ENCODE measurements at regions not wholly inside any gene's neighbourhood (a gene's known extent, or its start where the extent isn't known, plus 50 kb on each side); places are given as distances from the start of the nearest gene placed in this dataset.

GRCh38 chr2:194343167-194343566, 1313.9 kb upstream of the SLC39A10 start:
- H4K5ac ChIP-seq (ENCODE audit: insufficient read length, low read depth, low read length), result no peak overlapping the region
- H2AK5ac ChIP-seq (ENCODE audit: low read depth, low read length), result no peak overlapping the region
- ChIA-PET POLR2A (ENCODE audit: partially characterized antibody) (no interaction called here), CTCF (ENCODE audit: partially characterized antibody) (interaction anchor here (0.6 kb wide), 1 partner anchor 25 kb away, joined by 3 read pairs; no protein-coding TSS in a partner anchor)
- H3K4ac ChIP-seq (replicated peaks; ENCODE audit: insufficient read length, low read depth, low read length), result no peak overlapping the region
- H3K18ac ChIP-seq (ENCODE audit: extremely low read depth, low read length), result no peak overlapping the region
- no peak overlapping the region for H3K4me3 ChIP-seq (ENCODE audit: extremely low read depth in 1 of 4, insufficient read depth in 2 of 4, low read depth in 3 of 4, low read length in 4 of 4)
- no peak overlapping the region for H2AFZ ChIP-seq (ENCODE audit: low read length)
- H3K14ac ChIP-seq (ENCODE audit: insufficient read length), result no peak overlapping the region
- no peak overlapping the region for H2BK20ac ChIP-seq (ENCODE audit: low read length)
- H2BK5ac ChIP-seq (ENCODE audit: low read depth, low read length), result no peak overlapping the region
- H3K27me3 ChIP-seq (replicated peaks in 1 of 4; ENCODE audit: control insufficient read depth in 3 of 4, extremely low read depth in 1 of 4, insufficient read depth in 3 of 4, low read length in 3 of 4), result no peaks in the 10 kb centered on the region
- H3K9ac ChIP-seq (replicated peaks in 1 of 4; ENCODE audit: extremely low read depth in 1 of 4, low read depth in 3 of 4, low read length in 3 of 4), result no peak overlapping the region
- no peak for DNase-seq (ENCODE audit: low read depth in 1 of 2, low spot score in 2 of 2)
- H4K91ac ChIP-seq (replicated peaks; ENCODE audit: insufficient read length, low read length), result no peak overlapping the region
- H2BK12ac ChIP-seq (ENCODE audit: low read depth, low read length), result no peak overlapping the region
- no peak overlapping the region for H3K23ac ChIP-seq (ENCODE audit: insufficient read length)
- H3K79me2 ChIP-seq (ENCODE audit: control insufficient read depth in 1 of 2, insufficient read depth in 2 of 2, low read length in 2 of 2), result no peaks in the 10 kb centered on the region
- no peak for FAIRE-seq
- no peaks in the 10 kb centered on the region for H3K23me2 ChIP-seq (ENCODE audit: low read depth, low read length)
- no peaks in the 10 kb centered on the region for H3K36me3 ChIP-seq (ENCODE audit: control insufficient read depth in 2 of 4, insufficient read depth in 4 of 4, low read length in 3 of 4)
- no peaks in the 10 kb centered on the region for H3K79me1 ChIP-seq (ENCODE audit: low read depth, low read length)
- no peak overlapping the region for H2BK120ac ChIP-seq (replicated peaks; ENCODE audit: low read depth, low read length)
- no peak overlapping the region for H3K56ac ChIP-seq (replicated peaks; ENCODE audit: insufficient read length, low read depth, low read length)
- no peaks in the 10 kb centered on the region for H3K4me1 ChIP-seq (replicated peaks in 1 of 4; ENCODE audit: control insufficient read depth in 3 of 4, insufficient read depth in 4 of 4, low read length in 3 of 4)
- no peak overlapping the region for H4K8ac ChIP-seq (ENCODE audit: extremely low read depth, insufficient read depth, low read length)
- no peak overlapping the region for H3K4me2 ChIP-seq (ENCODE audit: insufficient read depth in 1 of 2, low read depth in 2 of 2, low read length in 2 of 2)
- no peak overlapping the region for H2BK15ac ChIP-seq (ENCODE audit: low read length)
- no peak overlapping the region for H3K27ac ChIP-seq (ENCODE audit: low read depth, low read length)
- H3K9me3 ChIP-seq (ENCODE audit: insufficient read depth in 2 of 2, low read depth in 1 of 2, low read length in 1 of 2), result no peaks in the 10 kb centered on the region
- TF ChIP-seq ASH2L (IDR thresholded peaks at IDR 0.05; ENCODE audit: low read length) (no peak), HDAC2 (IDR thresholded peaks at IDR 0.05; ENCODE audit: borderline replicate concordance in 1 of 2, low read depth in 2 of 2, low read length in 2 of 2) (no peak), NRF1 (IDR thresholded peaks at IDR 0.05; ENCODE audit: low read depth, low read length) (no peak), JUN (IDR thresholded peaks at IDR 0.05; ENCODE audit: low read depth, low read length) (no peak)
- no peaks in the 10 kb centered on the region for H4K20me1 ChIP-seq (replicated peaks in 1 of 2; ENCODE audit: control insufficient read depth in 1 of 2, insufficient read depth in 2 of 2, low read length in 2 of 2)
- 92% methylated on average over 3 of the region's 3 CpGs; no CpG with 5 or more reads in 1 of the 2 experiments for WGBS, 2 experiments (ENCODE audit: extremely low coverage in 1 of 2, insufficient coverage in 1 of 2, insufficient read length in 1 of 2, insufficient replicate concordance in 2 of 2, low coverage in 1 of 2, low lambda C conversion rate in 2 of 2, missing lambda C conversion rate in 1 of 2)
